Endothelial cell of umbilical vein (primary cell): ENCODE measurements at regions not wholly inside any gene's neighbourhood (a gene's known extent, or its start where the extent isn't known, plus 50 kb on each side); places are given as distances from the start of the nearest gene placed in this dataset.
"Not testable (repeated sequence)": the region's sequence is repeated elsewhere in the genome, so short reads cannot be mapped to it uniquely, and the experiment has no call there.

Experiments used
- POLR2A ChIP-seq: IDR thresholded peaks from 2 replicates; pipeline ENCODE4 v1.6.1; 2012; ENCODE audit warnings: low read depth, mild to moderate bottlenecking, control low read depth, low read length
- TF ChIP-seq, protein P1 (sequence below), 2 donors: IDR thresholded peaks; 1 replicate in 1 of 2; 2 replicates in 1 of 2; pipeline ENCODE4 v1.5.1; 2011; ENCODE audit warnings: low read length in 2 of 2, mild to moderate bottlenecking in 2 of 2, moderate library complexity in 2 of 2, control low read depth in 1 of 2, inconsistent platforms in 1 of 2, low read depth in 1 of 2; ENCODE audit not compliant: insufficient read depth in 1 of 2; ENCODE audit errors: extremely low read depth in 1 of 2

DNA sequence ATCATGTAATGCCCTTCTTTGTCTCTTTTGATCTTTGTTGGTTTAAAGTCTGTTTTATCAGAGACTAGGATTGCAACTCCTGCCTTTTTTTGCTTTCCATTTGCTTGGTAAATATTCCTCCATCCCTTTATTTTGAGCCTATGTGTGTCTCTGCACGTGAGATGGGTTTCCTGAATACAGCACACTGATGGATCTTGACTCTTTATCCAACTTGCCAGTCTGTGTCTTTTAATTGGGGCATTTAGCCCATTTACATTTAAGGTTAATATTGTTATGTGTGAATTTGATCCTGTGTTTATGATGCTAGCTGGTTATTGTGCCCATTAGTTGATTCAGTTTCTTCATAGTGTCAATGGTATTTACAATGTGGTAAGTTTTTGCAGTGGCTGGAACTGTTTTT lies 72.7 kb downstream of the ADCYAP1 start:
- not testable (repeated sequence) for TF ChIP-seq POLR2A
- TF ChIP-seq, protein P1, sequence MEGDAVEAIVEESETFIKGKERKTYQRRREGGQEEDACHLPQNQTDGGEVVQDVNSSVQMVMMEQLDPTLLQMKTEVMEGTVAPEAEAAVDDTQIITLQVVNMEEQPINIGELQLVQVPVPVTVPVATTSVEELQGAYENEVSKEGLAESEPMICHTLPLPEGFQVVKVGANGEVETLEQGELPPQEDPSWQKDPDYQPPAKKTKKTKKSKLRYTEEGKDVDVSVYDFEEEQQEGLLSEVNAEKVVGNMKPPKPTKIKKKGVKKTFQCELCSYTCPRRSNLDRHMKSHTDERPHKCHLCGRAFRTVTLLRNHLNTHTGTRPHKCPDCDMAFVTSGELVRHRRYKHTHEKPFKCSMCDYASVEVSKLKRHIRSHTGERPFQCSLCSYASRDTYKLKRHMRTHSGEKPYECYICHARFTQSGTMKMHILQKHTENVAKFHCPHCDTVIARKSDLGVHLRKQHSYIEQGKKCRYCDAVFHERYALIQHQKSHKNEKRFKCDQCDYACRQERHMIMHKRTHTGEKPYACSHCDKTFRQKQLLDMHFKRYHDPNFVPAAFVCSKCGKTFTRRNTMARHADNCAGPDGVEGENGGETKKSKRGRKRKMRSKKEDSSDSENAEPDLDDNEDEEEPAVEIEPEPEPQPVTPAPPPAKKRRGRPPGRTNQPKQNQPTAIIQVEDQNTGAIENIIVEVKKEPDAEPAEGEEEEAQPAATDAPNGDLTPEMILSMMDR (IDR thresholded peaks at IDR 0.05; ENCODE audit: extremely low read depth in 1 of 2, insufficient read depth in 1 of 2, low read depth in 1 of 2, low read length in 2 of 2), result not testable (repeated sequence)
